ENCODE measurements at regions not wholly inside any gene's neighbourhood (a gene's known extent, or its start where the extent isn't known, plus 50 kb on each side); places are given as distances from the start of the nearest gene placed in this dataset.

GRCh38 chr14:71180397-71180796, 273.1 kb downstream of the PCNX1 start:
- no peak for TF ChIP-seq ELK1 (IDR thresholded peaks at IDR 0.05; ENCODE audit: borderline replicate concordance, low read depth, low read length)
- no peak for TF ChIP-seq CTCF (conservative IDR thresholded peaks at IDR 0.05; ENCODE audit: low read depth, low read length)
- no peak for TF ChIP-seq RFX5 (IDR thresholded peaks at IDR 0.05; ENCODE audit: low read depth, low read length)
- TF ChIP-seq POLR2A (IDR thresholded peaks at IDR 0.05; ENCODE audit: low read depth, low read length) = no peak
- no peak for TF ChIP-seq RCOR1 (IDR thresholded peaks at IDR 0.05; ENCODE audit: insufficient replicate concordance, low read length)
- TF ChIP-seq FOS (IDR thresholded peaks at IDR 0.05; ENCODE audit: low read depth, low read length) = no peak
- no peak for TF ChIP-seq RAD21 (IDR thresholded peaks at IDR 0.05; ENCODE audit: low read length)
- TF ChIP-seq CEBPB (IDR thresholded peaks at IDR 0.05; ENCODE audit: low read depth, low read length) = no peak
- TF ChIP-seq USF2 (IDR thresholded peaks at IDR 0.05; ENCODE audit: low read depth, low read length) = no peak
- no peak for TF ChIP-seq MXI1 (IDR thresholded peaks at IDR 0.05; ENCODE audit: borderline replicate concordance, low read depth, low read length)
- TF ChIP-seq BHLHE40 (IDR thresholded peaks at IDR 0.05; ENCODE audit: low read depth, low read length) = no peak
- TF ChIP-seq MAZ (IDR thresholded peaks at IDR 0.05; ENCODE audit: borderline replicate concordance, low read depth, low read length) = no peak
